HG03135 (cell line): ENCODE measurements at regions not wholly inside any gene's neighbourhood (a gene's known extent, or its start where the extent isn't known, plus 50 kb on each side); places are given as distances from the start of the nearest gene placed in this dataset.
"Not testable (repeated sequence)": the region's sequence is repeated elsewhere in the genome, so short reads cannot be mapped to it uniquely, and the experiment has no call there.

ENCODE experiments used
- ATAC-seq: cut with Tn5 transposase; IDR thresholded peaks from one replicate; pipeline ENCODE4 v1.9.1; 2021; ENCODE audit warnings: mild to moderate bottlenecking, moderate library complexity; ENCODE audit not compliant: unreplicated experiment

DNA sequence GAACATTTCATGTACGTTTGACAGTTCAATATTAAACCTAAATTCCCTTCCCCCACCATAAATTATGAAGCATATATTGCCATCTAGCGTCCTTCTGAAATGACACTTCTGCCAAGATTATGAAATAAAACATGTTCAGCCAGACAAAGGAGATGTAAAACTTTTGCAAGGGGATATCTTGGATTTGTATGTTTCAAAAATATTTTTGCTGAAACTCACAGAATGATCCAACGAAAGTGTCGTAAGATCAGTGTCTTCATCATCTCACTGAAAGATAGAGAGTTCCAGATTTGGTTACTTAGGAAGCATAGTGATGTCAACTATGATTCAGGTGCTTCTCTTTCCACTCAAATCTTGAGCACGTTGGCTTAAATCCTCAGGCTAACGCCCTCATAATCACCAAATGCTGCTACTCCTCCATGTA lies 904.3 kb downstream of the XPNPEP1 start:
- ATAC-seq = no peak

DNA sequence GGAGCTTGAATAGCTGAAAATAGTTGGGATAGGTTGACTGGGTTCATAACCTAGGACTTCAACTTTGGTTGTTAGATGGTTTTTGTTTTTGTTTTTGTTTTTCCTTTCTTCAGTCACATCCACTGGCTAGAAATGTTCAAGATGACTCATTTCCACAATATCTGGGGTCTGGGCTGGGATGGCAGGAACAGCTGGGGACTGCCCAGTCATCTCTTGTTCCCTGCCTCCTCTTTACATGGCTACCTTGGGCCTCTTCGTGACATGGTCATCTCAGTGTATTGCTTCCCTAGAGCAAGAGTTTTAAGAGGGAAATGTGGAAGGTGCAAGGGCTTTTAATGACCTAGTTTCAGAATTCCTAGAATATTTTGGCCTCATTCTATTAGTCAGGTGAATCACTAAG lies 915.8 kb downstream of the XPNPEP1 start:
- ATAC-seq = no peak

- ATAC-seq = no peak
Observed at GRCh38 chr10:108990441-108990840, 932.9 kb downstream of the XPNPEP1 start.

DNA sequence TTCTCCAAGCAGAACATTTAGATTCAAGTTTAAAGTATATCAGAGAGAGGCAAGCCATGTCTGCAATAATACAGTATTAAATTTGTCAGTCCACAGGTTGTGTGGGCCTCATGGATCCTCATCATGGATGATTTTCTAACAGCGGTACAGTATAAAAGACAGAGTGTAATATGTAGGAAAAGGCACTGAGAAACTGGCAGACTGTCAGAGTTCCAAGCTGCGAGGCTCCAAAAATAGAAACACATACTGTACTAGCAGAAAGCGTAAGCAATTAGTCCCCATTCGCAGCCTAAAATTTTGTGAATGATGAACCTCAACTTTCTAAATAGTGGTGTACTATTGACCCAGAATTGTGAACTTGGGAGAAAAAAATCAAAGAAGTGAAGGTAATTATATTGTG lies 933.3 kb downstream of the XPNPEP1 start:
- no peak for ATAC-seq

DNA sequence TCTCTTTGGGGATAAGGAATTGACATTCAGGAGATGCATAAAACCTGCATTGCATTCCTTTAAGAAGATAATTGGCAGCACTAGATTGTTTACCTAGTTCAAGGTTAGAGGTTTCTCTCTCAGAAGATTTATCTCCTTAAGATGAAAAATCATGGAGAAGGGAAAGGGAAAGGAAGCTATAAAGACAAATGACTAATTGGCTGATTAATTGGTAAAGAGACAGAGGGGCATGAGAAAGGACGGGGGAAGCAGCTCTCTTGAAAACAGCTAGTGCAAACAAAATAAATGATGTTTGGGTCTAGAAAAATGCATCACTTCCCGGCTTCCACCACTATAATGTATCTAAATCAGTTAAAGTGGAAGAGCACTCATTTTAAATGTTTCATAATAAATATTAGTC lies 941.2 kb downstream of the XPNPEP1 start:
- no peak for ATAC-seq

- ATAC-seq = no peak
Observed at GRCh38 chr10:108980869-108981268, 942.4 kb downstream of the XPNPEP1 start.

DNA sequence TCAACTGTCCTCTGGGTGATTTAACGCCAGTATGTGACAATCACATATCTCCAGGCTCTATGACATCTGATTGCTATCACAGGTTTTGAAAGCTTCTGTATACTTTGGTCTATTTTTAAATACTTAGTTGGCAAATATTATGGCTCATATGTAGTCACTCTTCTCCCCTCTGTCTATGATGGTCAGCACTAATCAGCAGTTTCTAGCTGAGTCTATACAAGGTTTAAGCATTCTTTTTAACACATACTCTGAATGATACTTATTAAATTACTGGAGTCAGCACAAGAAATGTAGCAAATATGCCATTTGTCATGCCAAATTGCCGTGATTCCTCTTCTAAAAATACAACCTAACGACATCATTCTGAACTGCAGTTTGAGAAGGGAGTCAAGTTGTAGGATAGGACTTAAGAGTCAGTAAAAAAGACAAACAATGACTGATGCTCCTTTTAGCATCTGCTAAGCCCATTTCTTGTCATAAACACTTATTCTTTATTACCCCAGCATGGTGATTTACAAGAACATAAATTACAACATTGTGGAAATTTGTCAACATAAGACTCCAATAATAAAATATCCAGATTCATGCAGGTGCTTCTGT lies 947.8 kb downstream of the XPNPEP1 start:
- no peak for ATAC-seq

GRCh38 chr10:108970016-108970415 lies 953.3 kb downstream of the XPNPEP1 start:
- no peak for ATAC-seq

- no peak for ATAC-seq
Observed at GRCh38 chr10:108966411-108966810, 956.9 kb downstream of the XPNPEP1 start.

DNA sequence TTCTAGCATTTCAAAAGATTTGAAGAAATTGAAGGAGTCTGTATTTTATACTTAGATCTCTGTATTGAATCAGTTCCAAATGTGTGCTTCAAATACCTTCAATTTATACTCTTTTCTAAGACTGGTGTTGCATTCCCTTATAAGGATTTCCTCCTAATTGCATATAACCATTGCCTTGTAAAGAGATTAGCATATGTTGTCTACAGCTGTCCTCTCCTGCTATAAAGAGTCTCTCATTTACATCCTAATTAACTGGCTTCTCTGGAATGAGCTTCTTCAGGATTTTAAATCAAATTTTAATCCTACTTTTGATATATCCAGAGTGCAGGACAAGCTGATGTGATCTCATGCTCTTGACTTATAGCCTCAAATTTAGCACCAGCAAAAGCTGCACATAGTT lies 957.3 kb downstream of the XPNPEP1 start:
- ATAC-seq = no peak

GRCh38 chr10:108962172-108962571 lies 961.1 kb downstream of the XPNPEP1 start:
- no peak for ATAC-seq

DNA sequence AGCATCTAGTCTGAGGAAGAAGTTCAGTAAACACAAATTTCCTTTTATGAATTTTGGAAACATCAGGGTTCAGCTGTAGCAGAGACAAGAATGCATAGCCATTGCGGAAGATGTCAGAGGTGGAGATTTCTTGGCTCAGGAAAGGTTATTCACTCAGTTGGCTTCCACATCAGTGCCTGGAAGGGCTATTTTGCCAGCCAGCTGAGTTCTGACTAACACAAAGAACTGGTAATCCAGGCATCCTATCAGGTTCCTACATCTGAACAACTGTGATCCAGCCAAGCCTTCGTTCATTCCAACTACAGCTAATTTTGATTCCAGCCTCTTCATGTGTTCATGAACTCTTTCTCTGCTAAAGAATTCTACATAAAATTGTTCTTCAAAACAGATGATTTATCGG lies 965.6 kb downstream of the XPNPEP1 start:
- no peak for ATAC-seq

- ATAC-seq = no peak
Observed at GRCh38 chr10:108956149-108956548, 967.2 kb downstream of the XPNPEP1 start.

GRCh38 chr10:108920029-108920428 lies 1003.3 kb downstream of the XPNPEP1 start:
- ATAC-seq = not testable (repeated sequence)

DNA sequence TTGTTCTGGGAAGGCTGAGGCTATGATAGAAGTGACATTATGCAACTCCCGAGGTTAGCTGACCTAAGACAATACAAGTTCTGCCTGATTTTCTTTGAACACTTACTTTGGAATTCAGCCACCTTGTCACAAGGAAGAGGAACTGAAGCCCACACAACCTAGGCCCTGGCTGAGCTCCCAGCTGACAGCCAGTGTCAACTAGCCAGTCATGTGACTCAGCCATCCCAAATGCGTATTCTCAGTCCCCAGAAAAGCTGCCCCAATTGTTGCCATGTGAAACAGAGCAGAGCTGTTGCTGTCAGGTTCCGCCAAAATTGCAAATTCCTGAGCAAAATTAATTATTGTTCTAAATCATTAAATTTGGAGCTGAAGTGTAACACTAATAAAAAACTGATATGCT lies 1010.0 kb downstream of the XPNPEP1 start:
- ATAC-seq = no peak

GRCh38 chr10:108911814-108912541 lies 1011.3 kb downstream of the XPNPEP1 start:
- ATAC-seq = peak; percentile 75

GRCh38 chr10:108908096-108908495 lies 1015.2 kb downstream of the XPNPEP1 start:
- ATAC-seq = no peak

DNA sequence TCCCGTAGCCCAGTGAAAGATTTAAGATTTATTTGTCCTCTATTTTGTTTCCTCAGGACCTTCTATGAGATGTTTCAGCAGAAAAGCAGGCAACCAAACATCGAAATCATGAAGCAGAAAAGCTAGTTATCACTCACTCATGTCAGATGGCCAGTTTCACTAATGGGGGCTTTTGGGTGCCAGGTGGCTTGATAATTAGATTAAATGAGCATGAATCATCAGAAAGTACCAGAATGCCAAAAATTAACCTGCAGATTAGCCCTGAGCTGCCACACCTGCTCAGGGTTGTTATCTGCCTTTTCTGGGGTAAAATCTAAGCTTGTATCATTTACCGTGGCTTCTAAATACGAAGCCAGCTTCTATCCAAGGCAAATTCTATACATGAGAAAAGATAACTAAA lies 1017.5 kb downstream of the XPNPEP1 start:
- no peak for ATAC-seq

GRCh38 chr10:108905171-108905570 lies 1018.1 kb downstream of the XPNPEP1 start:
- no peak for ATAC-seq

DNA sequence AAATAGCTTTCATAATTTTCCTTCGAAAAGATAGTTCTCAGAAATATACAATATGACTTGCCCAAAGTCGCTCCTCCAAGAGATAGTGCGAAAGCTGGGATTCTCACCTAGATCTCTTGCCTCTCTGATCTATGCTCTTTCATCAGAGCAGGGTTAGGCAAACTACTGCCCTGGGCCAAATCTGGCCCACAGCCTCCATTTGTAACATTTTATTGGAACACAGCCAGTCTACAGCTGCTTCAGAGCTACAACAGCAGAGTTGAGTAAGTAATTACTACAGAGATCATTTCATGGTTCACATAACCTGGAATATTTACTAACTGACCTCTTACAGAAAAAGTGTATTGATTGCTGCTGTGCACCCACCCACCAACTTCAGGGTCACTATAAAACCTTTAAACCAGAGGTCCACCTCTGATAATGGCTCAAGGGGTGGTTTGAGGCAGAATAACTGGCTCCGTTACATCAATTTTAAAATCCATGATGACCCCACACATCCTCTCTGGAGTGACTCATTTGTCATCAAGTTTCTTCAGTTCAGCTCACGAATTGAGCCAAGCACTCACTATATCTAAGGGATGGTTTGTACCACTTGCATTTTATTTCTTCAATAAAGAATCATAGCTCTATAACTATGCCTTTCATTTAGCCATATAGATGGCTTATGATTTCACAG lies 1019.0 kb downstream of the XPNPEP1 start:
- no peak for ATAC-seq

DNA sequence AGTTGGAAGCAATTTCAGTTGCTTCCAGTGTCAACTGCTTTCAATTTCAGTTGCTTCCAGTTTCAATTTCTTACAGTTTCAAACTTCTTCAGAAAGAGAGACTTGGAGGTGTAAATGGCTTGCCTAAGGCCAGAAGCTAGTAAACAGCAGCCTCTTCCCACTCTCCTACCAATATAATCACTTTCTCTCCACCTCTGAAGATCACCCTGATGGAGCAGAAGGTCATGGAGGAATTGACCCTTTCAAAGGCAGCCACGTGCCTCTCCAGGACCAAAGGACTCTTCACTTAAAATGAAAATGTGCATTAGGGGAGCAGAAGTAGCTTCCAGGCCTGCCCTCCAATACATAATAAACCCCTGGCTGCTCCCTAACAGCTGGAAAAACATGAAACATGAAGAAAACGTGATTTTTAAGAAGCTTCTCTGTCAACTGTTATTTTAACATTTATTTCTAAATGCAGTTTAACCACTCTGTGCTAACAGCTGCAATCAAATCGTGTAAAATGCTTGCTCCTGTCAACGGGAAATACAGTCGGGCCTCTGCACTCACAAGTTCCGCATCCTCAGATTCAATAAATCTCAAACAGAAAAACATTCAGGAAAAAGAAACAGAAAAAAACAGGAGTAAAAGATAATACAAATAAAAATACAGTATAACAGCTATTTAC lies 1020.6 kb downstream of the XPNPEP1 start:
- peak; percentile 62 for ATAC-seq
